Activated CD4-positive, alpha-beta T cell treated with anti-CD3 and anti-CD28 coated beads, Interleukin-2, amount 50 U/mL, for 16 hours (primary cell): ENCODE measurements at regions not wholly inside any gene's neighbourhood (a gene's known extent, or its start where the extent isn't known, plus 50 kb on each side); places are given as distances from the start of the nearest gene placed in this dataset.
"Not testable (repeated sequence)": the region's sequence is repeated elsewhere in the genome, so short reads cannot be mapped to it uniquely, and the experiment has no call there.

ENCODE experiments used
- DNase-seq: peaks from one replicate; pipeline ENCODE4 v3.0.0-alpha.2; 2020

- no peak for DNase-seq
Measured at GRCh38 chr1:234769986-234770795, 160.2 kb upstream of the IRF2BP2 start.

- no peak for DNase-seq
Measured at GRCh38 chr1:234769284-234769985, 159.5 kb upstream of the IRF2BP2 start.

- peak; percentile 50 for DNase-seq
Measured at GRCh38 chr1:234768569-234769283, 158.7 kb upstream of the IRF2BP2 start.

GRCh38 chr1:234768171-234768568 lies 158.2 kb upstream of the IRF2BP2 start:
- no peak for DNase-seq

DNA sequence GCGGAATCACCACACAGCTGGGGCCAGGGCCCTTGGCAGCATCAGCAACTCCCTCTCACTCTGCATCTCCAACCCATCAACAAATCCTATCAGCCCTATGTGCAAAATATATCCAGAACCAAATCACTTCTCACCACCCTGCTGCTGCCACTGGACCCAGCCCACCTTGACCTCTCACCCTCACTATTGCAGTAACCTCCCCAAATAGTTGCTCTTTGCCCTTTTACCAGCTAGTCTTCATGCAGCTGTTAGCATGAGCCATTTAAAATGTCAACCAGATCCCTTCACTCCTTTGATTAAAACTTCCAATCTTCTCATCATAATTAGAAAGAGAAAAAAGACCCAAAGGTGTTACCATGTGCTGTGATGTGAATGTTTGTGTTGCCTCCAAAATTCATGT lies 155.7 kb upstream of the IRF2BP2 start:
- DNase-seq = no peak

DNA sequence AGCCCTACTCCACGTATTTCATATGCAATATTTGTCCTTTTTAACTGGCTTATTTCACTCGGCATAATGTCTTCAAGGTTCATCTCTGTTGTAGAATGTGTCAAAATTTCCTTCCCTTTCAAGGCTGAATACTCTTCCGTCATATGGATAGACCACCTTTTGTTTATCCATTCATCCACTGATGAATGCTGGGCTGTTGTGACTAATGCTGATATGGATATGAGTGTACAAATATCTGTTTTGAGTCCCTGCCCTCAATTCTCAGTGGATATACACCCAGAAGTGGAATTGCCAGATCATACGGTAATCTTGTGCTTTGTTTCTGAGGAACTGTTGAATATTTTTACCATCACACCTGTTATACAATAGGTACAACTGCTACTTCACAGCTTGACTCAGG lies 155.2 kb upstream of the IRF2BP2 start:
- DNase-seq = no peak

DNA sequence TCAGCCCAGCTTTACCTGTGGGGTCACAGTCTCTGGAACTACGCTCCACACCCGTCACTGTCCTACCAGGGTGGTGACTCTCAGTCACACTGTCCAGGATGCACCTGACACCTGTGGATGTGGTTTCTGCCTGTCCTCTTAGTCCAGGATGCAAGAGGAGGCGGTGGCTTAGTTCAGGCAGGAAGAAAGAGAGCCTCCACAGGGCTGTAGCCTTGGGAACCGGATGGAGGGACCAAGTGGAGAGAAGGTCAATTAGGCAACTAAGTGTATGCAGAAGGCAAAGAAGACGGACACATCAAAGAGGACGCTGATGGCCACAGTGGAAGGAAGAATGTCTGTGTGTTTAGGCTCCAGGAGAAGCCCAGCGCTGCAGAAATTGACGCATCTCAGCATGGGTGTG lies 153.9 kb upstream of the IRF2BP2 start:
- no peak for DNase-seq

GRCh38 chr1:234763367-234763766 lies 153.4 kb upstream of the IRF2BP2 start:
- no peak for DNase-seq

DNA sequence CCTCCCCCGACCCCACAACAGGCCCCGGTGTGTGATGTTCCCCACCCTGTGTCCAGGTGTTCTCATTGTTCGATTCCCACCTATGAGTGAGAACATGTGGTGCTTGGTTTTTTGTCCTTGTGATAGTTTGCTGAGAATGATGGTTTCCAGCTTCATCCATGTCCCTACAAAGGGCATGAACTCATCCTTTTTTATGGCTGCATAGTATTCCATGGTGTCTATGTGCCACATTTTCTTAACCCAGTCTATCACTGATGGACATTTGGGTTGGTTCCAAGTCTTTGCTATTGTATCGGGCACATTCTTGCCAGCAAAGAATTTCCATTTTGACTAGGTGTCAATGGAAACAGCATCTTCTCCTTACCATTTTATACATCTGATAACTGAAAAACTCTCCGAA lies 152.1 kb upstream of the IRF2BP2 start:
- not testable (repeated sequence) for DNase-seq

DNA sequence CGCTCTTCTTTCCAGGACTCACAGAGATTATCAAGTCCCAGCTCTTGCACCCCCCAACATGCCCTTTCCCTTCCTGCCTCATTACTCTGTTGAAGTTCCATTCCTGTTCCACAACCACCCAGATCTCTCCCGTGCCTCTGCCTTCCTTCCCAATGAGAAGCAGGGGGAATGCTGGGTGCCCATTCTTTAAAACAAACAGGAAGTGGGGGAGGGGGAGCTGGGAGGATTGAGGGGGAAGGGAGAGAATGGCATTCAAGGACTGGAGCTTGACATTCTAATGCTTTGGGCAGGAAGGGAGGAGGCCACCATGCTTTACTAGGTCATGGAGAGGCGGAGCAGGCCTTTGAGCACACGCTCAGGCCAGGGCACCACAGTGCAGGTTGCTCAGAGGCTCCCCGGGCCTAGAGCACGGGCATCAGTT lies 150.3 kb upstream of the IRF2BP2 start:
- no peak for DNase-seq

DNA sequence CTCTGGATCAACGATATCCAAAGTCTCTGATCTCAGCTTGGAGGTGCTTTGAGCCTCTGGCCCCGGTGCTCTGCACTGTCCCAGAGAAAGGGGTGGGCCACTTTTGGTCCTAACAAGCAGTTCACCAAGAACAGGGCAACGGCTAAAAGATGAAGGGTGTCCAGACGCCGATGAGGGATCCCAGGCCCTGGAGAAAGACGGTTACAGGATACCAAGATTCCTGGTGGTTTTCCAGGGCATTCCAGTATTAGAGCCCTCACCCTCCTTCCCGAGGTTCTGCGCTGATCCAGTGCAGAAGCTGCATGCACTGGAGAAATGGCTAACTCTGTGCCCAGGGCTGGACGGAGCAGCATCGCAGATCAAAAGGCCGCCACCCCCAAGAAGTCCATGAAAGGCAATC lies 149.9 kb upstream of the IRF2BP2 start:
- no peak for DNase-seq

DNA sequence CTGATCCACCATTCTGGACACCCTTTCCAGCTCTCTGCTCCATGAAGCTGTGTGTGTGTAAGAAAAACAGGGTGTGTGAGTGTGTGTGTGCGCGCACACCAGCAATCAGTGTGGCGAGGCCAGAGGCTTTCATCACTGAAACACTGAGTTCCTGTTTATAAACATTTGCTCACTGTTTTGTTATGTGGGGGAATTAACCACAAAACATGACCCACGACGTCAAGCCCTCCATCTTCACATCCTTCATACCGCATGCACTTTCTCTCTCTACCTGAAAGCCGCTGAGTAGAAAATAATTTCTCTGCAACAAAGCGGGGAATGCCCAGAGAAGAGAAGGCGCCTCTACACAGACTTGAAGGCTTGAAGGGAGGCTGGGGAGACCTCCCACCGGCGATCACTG lies 148.9 kb upstream of the IRF2BP2 start:
- peak; percentile 30 for DNase-seq

DNA sequence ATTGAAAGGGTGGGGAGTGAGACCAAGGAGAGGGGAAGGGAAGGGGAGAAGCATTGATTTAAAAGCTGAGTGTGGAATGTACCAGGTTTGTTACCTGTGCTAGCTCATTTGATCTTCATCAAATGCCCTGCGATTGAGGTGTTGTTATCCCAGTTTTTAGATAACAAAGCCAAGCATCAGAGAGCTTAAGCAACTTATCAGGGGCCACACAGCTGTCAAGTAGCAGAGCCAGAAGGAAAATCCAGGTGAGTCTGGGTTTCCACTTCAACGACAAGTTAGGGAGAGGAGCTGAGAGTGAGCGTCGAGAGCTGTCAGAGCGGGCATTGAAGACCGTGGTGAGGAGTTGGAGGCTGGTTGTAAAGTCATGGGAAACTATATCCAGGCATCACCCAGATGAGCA lies 146.9 kb upstream of the IRF2BP2 start:
- no peak for DNase-seq

GRCh38 chr1:234756066-234756774 lies 146.2 kb upstream of the IRF2BP2 start:
- no peak for DNase-seq

DNA sequence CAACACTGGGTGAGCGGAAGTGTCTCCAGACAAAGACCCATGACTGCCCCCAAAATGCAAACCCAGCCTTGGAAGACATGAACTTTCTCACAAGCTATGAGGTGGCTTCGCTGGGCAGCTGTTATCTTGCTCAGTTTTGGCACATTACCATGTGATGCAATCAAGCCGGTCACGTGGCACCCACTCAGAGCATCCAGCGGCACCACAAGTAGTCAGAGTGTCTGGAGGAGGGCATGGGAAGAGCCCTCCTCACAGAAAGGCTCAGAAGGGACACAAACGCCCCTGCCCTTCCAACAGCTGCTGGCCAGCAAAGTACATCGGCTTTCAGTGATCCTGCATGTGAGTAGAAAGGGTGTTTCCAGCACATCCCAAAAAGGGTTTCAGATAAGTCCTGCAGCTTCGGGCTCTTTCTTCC lies 145.5 kb upstream of the IRF2BP2 start:
- no peak for DNase-seq

DNA sequence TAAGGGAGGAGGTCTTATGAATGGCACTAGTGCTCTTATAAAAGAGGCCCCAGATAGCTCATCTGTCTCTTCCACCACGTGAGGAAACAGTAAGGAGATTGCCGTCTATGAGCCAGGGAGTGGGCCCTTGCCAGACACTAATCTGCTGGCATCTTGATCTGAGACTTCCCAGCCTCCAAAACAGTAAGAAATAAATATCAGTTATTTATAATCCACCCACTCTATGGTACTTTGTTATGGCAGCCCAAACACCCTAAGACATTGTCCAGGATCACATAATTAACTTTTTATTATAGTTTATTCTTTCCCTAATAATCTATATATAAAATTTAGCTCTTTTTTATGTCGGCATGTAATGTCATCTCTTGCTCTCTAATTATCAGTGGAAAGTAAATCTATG lies 144.0 kb upstream of the IRF2BP2 start:
- DNase-seq = no peak

GRCh38 chr1:234752927-234753326 lies 142.9 kb upstream of the IRF2BP2 start:
- DNase-seq = no peak

- no peak for DNase-seq
Measured at GRCh38 chr1:234751678-234752077, 141.7 kb upstream of the IRF2BP2 start.

GRCh38 chr1:234750922-234751627 lies 141.1 kb upstream of the IRF2BP2 start:
- no peak for DNase-seq

- DNase-seq = no peak
Measured at GRCh38 chr1:234748713-234749112, 138.7 kb upstream of the IRF2BP2 start.

GRCh38 chr1:234748066-234748465 lies 138.1 kb upstream of the IRF2BP2 start:
- DNase-seq = no peak

DNA sequence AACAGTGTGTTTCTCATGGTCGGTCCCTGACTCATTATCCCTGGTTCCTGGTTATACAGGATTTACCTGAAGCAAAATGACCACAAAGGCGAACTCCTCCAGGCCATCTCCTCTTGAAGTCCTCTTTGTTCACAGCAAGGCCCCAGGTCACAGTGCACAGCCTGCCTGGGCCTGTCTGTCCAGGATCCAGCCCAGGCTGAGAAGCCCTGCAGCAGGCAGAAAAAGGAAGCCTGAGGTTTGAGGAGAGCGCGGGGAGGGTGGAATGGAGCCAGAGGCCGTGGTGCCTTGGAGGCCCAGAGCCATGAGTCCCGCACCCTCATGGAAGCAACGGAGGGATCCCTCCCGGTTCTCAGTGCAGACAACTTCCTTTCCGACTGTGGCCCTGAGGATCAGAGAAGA lies 136.8 kb upstream of the IRF2BP2 start:
- no peak for DNase-seq
